ENCODE measurements at regions not wholly inside any gene's neighbourhood (a gene's known extent, or its start where the extent isn't known, plus 50 kb on each side); places are given as distances from the start of the nearest gene placed in this dataset.
"Not testable (repeated sequence)": the region's sequence is repeated elsewhere in the genome, so short reads cannot be mapped to it uniquely, and the experiment has no call there.

GRCh38 chr4:77268108-77268507 lies 111.1 kb downstream of the CCNG2 start:
- Histone ChIP-seq H3K9me2 (ENCODE audit: insufficient read depth, low read length) (no peaks in the 10 kb centered on the region), H3K4me2 (ENCODE audit: low read length) (no peak overlapping the region), H3K27ac (ENCODE audit: low read depth, low read length, poor library complexity, severe bottlenecking) (no peak overlapping the region), H3K79me2 (ENCODE audit: insufficient read depth, low read depth, low read length) (no peaks in the 10 kb centered on the region), H3K4me1 (ENCODE audit: insufficient read depth, low read length, poor library complexity, severe bottlenecking) (no peaks in the 10 kb centered on the region), H3K9me3 (ENCODE audit: low read length) (no peaks in the 10 kb centered on the region), H3K36me3 (ENCODE audit: insufficient read depth, low read length) (no peaks in the 10 kb centered on the region), H4K20me1 (ENCODE audit: insufficient read depth, low read length) (no peaks in the 10 kb centered on the region), H2AFZ (ENCODE audit: low read length) (no peak overlapping the region), H3K4me3 (ENCODE audit: low read depth, low read length, poor library complexity, severe bottlenecking) (no peak overlapping the region)
- ChIA-PET POLR2A (no interaction called here), CTCF (ENCODE audit: unreplicated experiment) (no interaction called here)
- no TSS peak for BruUV-seq (replicated peaks)
- intact Hi-C loops (cut with micrococcal nuclease; ENCODE audit: unreplicated experiment), result no loop called here
- peak; percentile 1 for DNase-seq (ENCODE audit: low spot score)
- no peak for TF ChIP-seq EZH2phosphoT487 (IDR thresholded peaks at IDR 0.05; ENCODE audit: borderline replicate concordance, low read depth, low read length)
- TF ChIP-seq, protein P1, sequence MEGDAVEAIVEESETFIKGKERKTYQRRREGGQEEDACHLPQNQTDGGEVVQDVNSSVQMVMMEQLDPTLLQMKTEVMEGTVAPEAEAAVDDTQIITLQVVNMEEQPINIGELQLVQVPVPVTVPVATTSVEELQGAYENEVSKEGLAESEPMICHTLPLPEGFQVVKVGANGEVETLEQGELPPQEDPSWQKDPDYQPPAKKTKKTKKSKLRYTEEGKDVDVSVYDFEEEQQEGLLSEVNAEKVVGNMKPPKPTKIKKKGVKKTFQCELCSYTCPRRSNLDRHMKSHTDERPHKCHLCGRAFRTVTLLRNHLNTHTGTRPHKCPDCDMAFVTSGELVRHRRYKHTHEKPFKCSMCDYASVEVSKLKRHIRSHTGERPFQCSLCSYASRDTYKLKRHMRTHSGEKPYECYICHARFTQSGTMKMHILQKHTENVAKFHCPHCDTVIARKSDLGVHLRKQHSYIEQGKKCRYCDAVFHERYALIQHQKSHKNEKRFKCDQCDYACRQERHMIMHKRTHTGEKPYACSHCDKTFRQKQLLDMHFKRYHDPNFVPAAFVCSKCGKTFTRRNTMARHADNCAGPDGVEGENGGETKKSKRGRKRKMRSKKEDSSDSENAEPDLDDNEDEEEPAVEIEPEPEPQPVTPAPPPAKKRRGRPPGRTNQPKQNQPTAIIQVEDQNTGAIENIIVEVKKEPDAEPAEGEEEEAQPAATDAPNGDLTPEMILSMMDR (conservative IDR thresholded peaks at IDR 0.05; ENCODE audit: low read length), result no peak

DNA sequence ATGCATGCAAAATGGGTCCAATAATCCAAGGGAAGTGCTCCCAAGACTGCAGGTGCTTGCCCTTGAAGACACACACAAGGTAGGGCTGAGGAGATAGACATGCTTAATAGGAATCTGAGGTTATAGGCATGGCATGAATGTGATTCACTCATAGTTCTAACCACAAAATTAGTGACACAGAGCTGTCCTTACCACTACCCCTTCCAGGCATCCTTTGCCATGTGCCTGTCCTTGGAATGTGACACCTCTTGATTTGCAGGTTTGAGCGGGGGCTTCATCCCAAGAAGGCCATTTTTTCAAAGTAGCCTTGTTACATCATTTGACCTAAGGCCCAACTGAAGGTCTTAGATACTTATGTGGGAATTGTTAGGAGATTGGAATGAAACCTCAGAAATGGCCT lies 112.5 kb downstream of the CCNG2 start:
- H4K20me1 ChIP-seq (ENCODE audit: insufficient read depth, low read length), result no peaks in the 10 kb centered on the region
- ChIA-PET POLR2A (no interaction called here), CTCF (ENCODE audit: unreplicated experiment) (no interaction called here)
- no peak for DNase-seq (ENCODE audit: low spot score)
- no peak overlapping the region for H3K4me2 ChIP-seq (ENCODE audit: low read length)
- intact Hi-C loops (cut with micrococcal nuclease; ENCODE audit: unreplicated experiment), result no loop called here
- no peaks in the 10 kb centered on the region for H3K4me1 ChIP-seq (ENCODE audit: insufficient read depth, low read length, poor library complexity, severe bottlenecking)
- H3K36me3 ChIP-seq (ENCODE audit: insufficient read depth, low read length), result no peaks in the 10 kb centered on the region
- no peak overlapping the region for H3K27ac ChIP-seq (ENCODE audit: low read depth, low read length, poor library complexity, severe bottlenecking)
- no peak overlapping the region for H2AFZ ChIP-seq (ENCODE audit: low read length)
- H3K9me3 ChIP-seq (ENCODE audit: low read length), result no peaks in the 10 kb centered on the region
- no peaks in the 10 kb centered on the region for H3K9me2 ChIP-seq (ENCODE audit: insufficient read depth, low read length)
- H3K4me3 ChIP-seq (ENCODE audit: low read depth, low read length, poor library complexity, severe bottlenecking), result no peak overlapping the region
- no peak for TF ChIP-seq EZH2phosphoT487 (IDR thresholded peaks at IDR 0.05; ENCODE audit: borderline replicate concordance, low read depth, low read length)
- TF ChIP-seq, protein P1 (conservative IDR thresholded peaks at IDR 0.05; ENCODE audit: low read length), result no peak
- H3K79me2 ChIP-seq (ENCODE audit: insufficient read depth, low read depth, low read length), result no peaks in the 10 kb centered on the region
- no TSS peak for BruUV-seq (replicated peaks)

DNA sequence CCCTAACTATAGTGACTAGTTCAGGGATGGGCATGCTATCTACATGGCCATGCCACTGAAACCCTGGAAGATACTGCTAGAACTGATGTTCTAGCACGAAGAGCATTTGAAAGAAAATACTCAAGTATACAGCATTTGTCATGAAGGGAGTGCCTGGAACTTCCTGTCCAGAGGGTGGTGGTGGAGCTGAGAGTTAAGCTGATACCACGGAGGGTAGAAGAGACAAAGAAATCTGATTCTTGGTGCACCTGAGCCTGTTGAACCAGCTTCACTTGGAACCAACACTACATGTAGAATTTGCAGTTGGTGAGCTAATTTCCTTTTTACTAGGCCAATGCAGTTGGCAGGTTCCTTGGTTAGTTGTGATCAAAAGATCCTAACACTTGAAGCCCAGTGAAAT lies 116.4 kb downstream of the CCNG2 start:
- Histone ChIP-seq H3K4me1 (ENCODE audit: insufficient read depth, low read length, poor library complexity, severe bottlenecking) (no peaks in the 10 kb centered on the region), H3K36me3 (ENCODE audit: insufficient read depth, low read length) (no peaks in the 10 kb centered on the region), H3K27ac (ENCODE audit: low read depth, low read length, poor library complexity, severe bottlenecking) (no peak overlapping the region), H3K4me3 (ENCODE audit: low read depth, low read length, poor library complexity, severe bottlenecking) (no peak overlapping the region), H3K4me2 (ENCODE audit: low read length) (no peak overlapping the region), H3K79me2 (ENCODE audit: insufficient read depth, low read depth, low read length) (no peaks in the 10 kb centered on the region), H3K9me3 (ENCODE audit: low read length) (no peaks in the 10 kb centered on the region), H4K20me1 (ENCODE audit: insufficient read depth, low read length) (no peaks in the 10 kb centered on the region), H2AFZ (ENCODE audit: low read length) (no peak overlapping the region), H3K9me2 (ENCODE audit: insufficient read depth, low read length) (no peaks in the 10 kb centered on the region)
- no TSS peak for BruUV-seq (replicated peaks)
- intact Hi-C loops (cut with micrococcal nuclease; ENCODE audit: unreplicated experiment), result no loop called here
- ChIA-PET CTCF (ENCODE audit: unreplicated experiment) (interaction anchor here (0.6 to 1.2 kb wide), 2 partner anchors 9 to 93 kb away, joined by 3 to 4 read pairs; no protein-coding TSS in a partner anchor), POLR2A (no interaction called here)
- DNase-seq (ENCODE audit: low spot score), result no peak
- no peak for TF ChIP-seq EZH2phosphoT487 (IDR thresholded peaks at IDR 0.05; ENCODE audit: borderline replicate concordance, low read depth, low read length)
- TF ChIP-seq, protein P1 (conservative IDR thresholded peaks at IDR 0.05; ENCODE audit: low read length), result no peak

DNA sequence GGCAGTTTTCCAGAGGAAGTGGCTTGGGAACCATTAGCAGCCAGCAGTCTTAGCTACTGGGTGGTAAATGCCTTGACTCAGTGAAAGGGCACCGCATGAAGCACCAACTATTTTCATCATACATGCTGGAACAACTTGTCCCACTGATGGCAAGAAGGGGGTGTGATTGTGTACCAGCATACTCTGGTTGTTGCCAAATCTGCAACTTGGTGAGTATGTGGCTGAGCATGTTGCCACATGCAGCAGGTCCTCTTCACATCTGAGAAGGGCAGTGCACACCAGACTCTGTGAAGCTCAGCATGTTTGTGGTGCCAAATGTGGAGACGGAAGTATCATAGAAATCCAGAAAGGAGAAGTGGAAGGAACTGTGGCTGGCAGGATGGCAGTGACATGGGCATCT lies 122.1 kb downstream of the CCNG2 start:
- H3K27ac ChIP-seq (ENCODE audit: low read depth, low read length, poor library complexity, severe bottlenecking); H3K9me3 ChIP-seq (ENCODE audit: low read length); H4K20me1 ChIP-seq (ENCODE audit: insufficient read depth, low read length); CTCF ChIA-PET (ENCODE audit: unreplicated experiment); H3K4me2 ChIP-seq (ENCODE audit: low read length); H3K4me1 ChIP-seq (ENCODE audit: insufficient read depth, low read length, poor library complexity, severe bottlenecking); H3K4me3 ChIP-seq (ENCODE audit: low read depth, low read length, poor library complexity, severe bottlenecking); BruUV-seq (replicated peaks); H3K36me3 ChIP-seq (ENCODE audit: insufficient read depth, low read length); intact Hi-C loops (cut with micrococcal nuclease; ENCODE audit: unreplicated experiment); H3K9me2 ChIP-seq (ENCODE audit: insufficient read depth, low read length); H2AFZ ChIP-seq (ENCODE audit: low read length); DNase-seq (ENCODE audit: low spot score); H3K79me2 ChIP-seq (ENCODE audit: insufficient read depth, low read depth, low read length): not testable (repeated sequence)
- POLR2A ChIA-PET, result interaction anchor here (0.8 kb wide), 1 partner anchor 285 kb away, joined by 4 read pairs; no protein-coding TSS in a partner anchor

All from OCI-LY7 (cell line).